HG02885 (cell line): ENCODE measurements at regions not wholly inside any gene's neighbourhood (a gene's known extent, or its start where the extent isn't known, plus 50 kb on each side); places are given as distances from the start of the nearest gene placed in this dataset.
"Not testable (repeated sequence)": the region's sequence is repeated elsewhere in the genome, so short reads cannot be mapped to it uniquely, and the experiment has no call there.

Experiments
- ATAC-seq: cut with Tn5 transposase; IDR thresholded peaks from one replicate; pipeline ENCODE4 v1.9.1; 2021; ENCODE audit warnings: mild to moderate bottlenecking; ENCODE audit not compliant: unreplicated experiment, poor library complexity

- no peak for ATAC-seq
Measured at GRCh38 chrX:8030361-8030760, 103.1 kb upstream of the PNPLA4 start.

GRCh38 chrX:8027827-8028226 is 100.6 kb upstream of the PNPLA4 start:
- no peak for ATAC-seq

- ATAC-seq: no peak
Measured at GRCh38 chrX:8025705-8026104, 98.5 kb upstream of the PNPLA4 start.

GRCh38 chrX:8018934-8019333 is 91.7 kb upstream of the PNPLA4 start:
- ATAC-seq: no peak

- no peak for ATAC-seq
Measured at GRCh38 chrX:8010105-8010504, 82.9 kb upstream of the PNPLA4 start.

DNA sequence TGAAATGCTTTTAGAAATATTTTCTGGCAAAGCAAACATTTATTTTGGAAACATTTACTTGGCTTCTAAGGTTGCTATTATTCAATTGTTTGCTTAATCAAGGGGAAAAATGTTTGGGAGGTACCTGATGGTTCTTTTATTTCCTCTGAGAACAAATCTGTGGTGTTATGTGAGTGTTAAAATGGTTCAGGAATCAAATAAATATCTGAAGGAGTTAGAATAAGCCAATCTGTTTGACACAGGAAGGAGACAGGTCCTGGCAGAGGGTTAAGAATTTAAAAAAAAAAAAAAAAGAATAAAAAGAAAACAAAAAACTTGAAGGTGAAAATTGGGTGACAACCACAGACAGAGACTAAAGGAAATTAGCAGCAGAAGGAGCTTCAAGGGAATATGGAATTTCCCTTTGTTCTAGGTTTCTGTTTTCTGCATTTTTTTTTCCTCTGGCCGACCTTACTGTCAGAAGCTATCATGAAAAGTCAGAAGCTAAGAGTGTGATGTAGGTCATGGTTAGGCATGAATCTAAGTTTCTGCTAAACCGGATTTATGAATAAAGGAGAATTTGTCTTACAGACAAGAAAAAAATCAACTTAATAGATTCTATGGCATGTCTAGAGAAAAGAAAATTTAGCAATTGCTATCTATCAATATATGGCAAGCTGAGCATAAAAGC is 78.6 kb upstream of the PNPLA4 start:
- no peak for ATAC-seq

- ATAC-seq: no peak
Measured at GRCh38 chrX:8003147-8003883, 76.1 kb upstream of the PNPLA4 start.

GRCh38 chrX:7996851-7997250 is 69.6 kb upstream of the PNPLA4 start:
- ATAC-seq: no peak

DNA sequence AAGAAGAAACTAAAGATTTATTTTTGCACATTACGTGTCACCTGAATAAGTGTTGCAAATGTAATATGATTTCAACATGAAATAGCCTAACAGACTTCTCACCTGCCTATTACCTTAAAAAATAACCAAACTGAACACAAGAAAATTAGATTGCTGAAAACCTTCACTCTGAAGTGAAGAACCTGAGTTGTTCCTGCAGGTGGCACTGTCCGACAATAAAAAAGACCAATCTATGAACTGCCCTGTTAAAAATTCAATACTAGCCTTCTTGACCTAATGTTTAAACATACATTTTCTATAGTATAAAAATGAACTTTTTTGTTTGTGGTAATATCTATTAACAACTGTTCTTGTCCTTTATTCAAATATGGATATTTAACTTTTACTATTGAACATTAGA is 69.2 kb upstream of the PNPLA4 start:
- peak; percentile 75 for ATAC-seq

DNA sequence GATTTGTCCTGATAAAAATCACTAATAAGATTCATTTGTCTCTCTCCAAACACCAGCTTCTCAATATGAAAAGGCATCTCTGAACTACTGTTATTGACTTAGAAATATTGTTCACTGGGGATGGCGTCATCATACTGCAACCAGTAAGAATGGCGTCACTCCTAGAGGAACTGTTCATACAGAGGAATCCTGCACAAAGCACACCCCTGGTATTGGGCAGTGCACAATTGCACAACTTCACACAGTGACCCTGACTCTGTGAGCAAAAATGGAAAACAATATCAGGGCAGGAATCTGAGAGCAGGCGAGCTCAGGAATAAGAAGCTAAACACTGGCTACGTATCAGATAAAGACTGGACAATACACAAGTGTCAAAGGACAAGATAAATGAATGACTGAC is 66.7 kb upstream of the PNPLA4 start:
- ATAC-seq: no peak

DNA sequence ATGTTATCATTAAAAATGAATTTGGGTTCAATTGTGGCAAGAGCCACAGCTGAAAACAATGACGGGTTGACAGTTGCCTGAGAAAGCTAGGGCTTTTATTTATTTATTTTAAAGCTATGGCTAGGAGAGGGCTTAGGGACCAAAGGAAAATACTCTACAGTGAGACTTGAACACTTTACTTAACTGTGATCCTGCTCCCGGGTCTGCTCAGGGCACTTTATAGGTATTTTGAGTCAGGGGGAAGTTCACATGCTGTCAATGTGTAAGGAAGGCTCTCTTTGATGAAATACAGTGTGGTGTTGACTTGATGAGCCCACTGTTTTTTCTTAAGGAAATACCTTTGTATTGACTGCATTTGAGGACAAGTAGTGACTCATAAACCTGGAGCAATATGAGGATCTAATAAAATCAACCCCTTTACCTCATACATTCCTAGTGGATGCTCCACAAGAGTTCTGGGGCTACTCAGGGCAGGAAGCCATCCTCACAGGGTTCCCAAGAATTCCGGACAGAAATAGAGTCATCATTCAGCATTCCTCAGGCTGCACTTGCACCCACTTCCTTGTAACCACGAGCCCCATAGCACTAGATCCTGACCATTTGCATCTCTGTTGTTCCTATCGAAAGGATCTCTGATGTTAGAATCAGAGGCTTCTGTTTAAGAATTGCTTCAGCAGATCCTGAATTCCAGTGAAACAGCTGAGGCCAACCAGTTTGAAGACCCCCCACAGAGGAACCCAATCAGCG is 61.0 kb upstream of the PNPLA4 start:
- not testable (repeated sequence) for ATAC-seq

GRCh38 chrX:7987160-7988012 is 60.2 kb upstream of the PNPLA4 start:
- peak; percentile 91 for ATAC-seq

- ATAC-seq: not testable (repeated sequence)
Measured at GRCh38 chrX:7986738-7987137, 59.5 kb upstream of the PNPLA4 start.

GRCh38 chrX:7985568-7985967 is 58.4 kb upstream of the PNPLA4 start:
- ATAC-seq: no peak

DNA sequence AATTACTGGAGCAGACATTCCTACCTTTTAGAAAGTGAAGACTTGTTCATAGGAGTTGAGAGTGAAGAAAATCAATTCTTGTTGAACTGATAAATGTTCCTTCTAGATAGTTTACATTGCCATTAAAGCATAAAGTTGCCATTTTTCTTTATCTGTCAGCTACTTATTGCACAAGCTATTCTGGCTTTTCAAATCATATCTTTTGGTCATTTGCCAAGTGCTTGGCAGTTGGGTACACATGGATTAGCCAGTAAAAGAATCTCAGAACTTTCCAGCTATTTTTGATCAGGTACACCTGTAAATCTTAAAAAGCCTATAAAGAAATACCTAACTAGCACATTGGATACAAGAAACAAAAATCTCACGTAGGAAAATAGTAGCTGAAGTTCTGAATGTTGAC is 56.4 kb upstream of the PNPLA4 start:
- no peak for ATAC-seq
